PC-9 (cell line): ENCODE measurements at regions not wholly inside any gene's neighbourhood (a gene's known extent, or its start where the extent isn't known, plus 50 kb on each side); places are given as distances from the start of the nearest gene placed in this dataset.

Experiments
- BruUV-seq: library from RNA; stranded (reverse); fragments of 400-500 nt; replicated peaks from 2 replicates; lab custom pipeline; 2021; lab: Mats Ljungman, UMichigan
- CTCF ChIA-PET: fragments of 300-600 bp; sonication (Branson Sonifier 250); formaldehyde crosslinking; loops from one replicate; lab custom pipeline; 2022; ENCODE audit warnings: antibody characterized with exemption; lab: Charles Lee
- POLR2A ChIA-PET: fragments of 300-600 bp; sonication (Branson Sonifier 250); formaldehyde crosslinking; loops from one replicate; lab custom pipeline; 2022; ENCODE audit warnings: antibody characterized with exemption; ENCODE audit not compliant: unreplicated experiment; lab: Charles Lee
- DNase-seq, 2 experiments: peaks; one replicate each; pipeline versions ENCODE4 v3.0.0 to v3.0.0-alpha.2; 2015 to 2022; ENCODE audit warnings: mixed read lengths in 1 of 2
- H2AFZ ChIP-seq: fragments of 200-600 bp; sonication (generic); 2 replicates; pipeline ENCODE4 v1.8.1; 2017; ENCODE audit warnings: antibody characterized with exemption
- H3F3A ChIP-seq: fragments of 200-600 bp; sonication (generic); 2 replicates; pipeline ENCODE4 v1.8.1; 2017; ENCODE audit warnings: antibody characterized with exemption, mild to moderate bottlenecking, low read depth; ENCODE audit not compliant: insufficient read depth
- H3K27ac ChIP-seq: fragments of 200-600 bp; sonication (generic); 2 replicates; pipeline ENCODE4 v1.6.1; 2016; ENCODE audit warnings: mixed run types
- H3K27me3 ChIP-seq: fragments of 200-600 bp; sonication (generic); 2 replicates; pipeline ENCODE4 v1.6.1; 2016; ENCODE audit warnings: low read depth, mixed run types; ENCODE audit not compliant: insufficient read depth
- H3K36me3 ChIP-seq: fragments of 200-600 bp; sonication (generic); 2 replicates; pipeline ENCODE4 v1.6.1; 2016; ENCODE audit warnings: low read depth, mixed run types
- H3K4me1 ChIP-seq: fragments of 200-600 bp; sonication (generic); replicated peaks from 2 replicates; pipeline ENCODE4 v1.6.1; 2016; ENCODE audit warnings: mixed run types; ENCODE audit not compliant: insufficient read depth
- H3K4me2 ChIP-seq: fragments of 200-600 bp; sonication (generic); 2 replicates; pipeline ENCODE4 v1.6.1; 2017; ENCODE audit warnings: mixed run types
- H3K4me3 ChIP-seq: fragments of 200-600 bp; sonication (generic); 2 replicates; pipeline ENCODE4 v1.6.1; 2016; ENCODE audit warnings: mixed run types
- H3K79me2 ChIP-seq: fragments of 200-600 bp; sonication (generic); 2 replicates; pipeline ENCODE4 v1.6.1; 2017; ENCODE audit warnings: low read depth, mixed run types
- H3K9me2 ChIP-seq: fragments of 200-600 bp; sonication (generic); 2 replicates; pipeline ENCODE4 v1.8.1; 2017; ENCODE audit warnings: mild to moderate bottlenecking; ENCODE audit not compliant: insufficient read depth
- H3K9me3 ChIP-seq: fragments of 200-600 bp; sonication (generic); 2 replicates; pipeline ENCODE4 v1.8.1; 2016; ENCODE audit warnings: low read depth; ENCODE audit not compliant: insufficient read depth
- H4K20me1 ChIP-seq: fragments of 200-600 bp; sonication (generic); 2 replicates; pipeline ENCODE4 v1.8.1; 2017; ENCODE audit not compliant: insufficient read depth
- CTCF ChIP-seq: fragments of 200-600 bp; sonication (generic); conservative IDR thresholded peaks from 2 replicates; pipeline ENCODE4 v1.6.1; 2017; ENCODE audit warnings: mixed run types, antibody characterized with exemption, mild to moderate bottlenecking, moderate library complexity
- EZH2 ChIP-seq: fragments of 200-600 bp; sonication (generic); IDR thresholded peaks from 2 replicates; pipeline ENCODE4 v1.8.0; 2017; ENCODE audit warnings: antibody characterized with exemption, low read depth
- intact Hi-C: fragments of 100-400 bp; cut with micrococcal nuclease; formaldehyde crosslinking; loops from one replicate; pipeline ENCODE4 v1.10.0; 2022; ENCODE audit not compliant: unreplicated experiment

DNA sequence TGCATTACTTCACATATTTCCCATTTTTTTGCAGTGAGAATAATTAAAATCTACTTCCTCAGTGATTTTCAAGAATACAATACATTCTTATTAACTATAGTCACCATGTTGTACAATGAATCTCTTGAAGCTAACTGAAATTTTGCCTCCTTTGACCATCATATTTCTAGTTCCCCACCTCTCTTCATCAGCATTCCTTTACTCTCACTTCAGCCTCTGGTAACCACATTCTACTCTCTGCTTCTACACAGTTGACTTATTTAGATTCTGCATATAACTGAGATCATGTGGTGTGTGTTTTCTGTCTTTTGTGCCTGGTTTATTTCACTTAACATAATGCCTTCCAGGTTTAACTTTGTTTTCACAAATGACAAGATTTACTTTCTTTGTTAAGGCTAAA is 304.4 kb upstream of the LYPLAL1 start:
- ChIA-PET POLR2A (no interaction called here), CTCF (no interaction called here)
- no peak for TF ChIP-seq EZH2
- no peak for TF ChIP-seq CTCF
- DNase-seq, result no peak
- no TSS peak for BruUV-seq
- Histone ChIP-seq H3K27ac (no peak overlapping the region), H3K4me2 (no peak overlapping the region), H3K4me3 (no peak overlapping the region), H3K79me2 (no peaks in the 10 kb centered on the region), H3K4me1 (peaks cover 8% of the 10 kb centered on the region; the same call in 1 of the 2 replicates), H3F3A (no peaks in the 10 kb centered on the region), H3K27me3 (no peaks in the 10 kb centered on the region), H3K36me3 (no peaks in the 10 kb centered on the region), H2AFZ (no peak overlapping the region), H4K20me1 (no peaks in the 10 kb centered on the region), H3K9me2 (no peaks in the 10 kb centered on the region), H3K9me3 (peaks cover 3% of the 10 kb centered on the region; the same call in 1 of the 2 replicates)
- intact Hi-C loops, result no loop called here

GRCh38 chr1:218872026-218872425 is 301.7 kb upstream of the LYPLAL1 start:
- CTCF ChIA-PET, result no interaction called here
- H3K36me3 ChIP-seq, result no peaks in the 10 kb centered on the region
- no peaks in the 10 kb centered on the region for H3F3A ChIP-seq
- no peaks in the 10 kb centered on the region; the same call in 1 of the 2 replicates for H3K9me3 ChIP-seq
- no peaks in the 10 kb centered on the region for H3K9me2 ChIP-seq
- intact Hi-C loops, result loop anchor here (1.0 to 10.0 kb wide), 2 partner anchors 12 to 537 kb away; no protein-coding TSS in a partner anchor
- no peak overlapping the region for H3K4me2 ChIP-seq
- no peak for DNase-seq
- H3K27ac ChIP-seq, result no peak overlapping the region
- no peak for TF ChIP-seq CTCF
- no peak for TF ChIP-seq EZH2
- POLR2A ChIA-PET, result no interaction called here
- no peaks in the 10 kb centered on the region for H4K20me1 ChIP-seq
- no peak overlapping the region for H3K4me3 ChIP-seq
- H3K79me2 ChIP-seq, result no peaks in the 10 kb centered on the region
- no peaks in the 10 kb centered on the region for H3K27me3 ChIP-seq
- no TSS peak for BruUV-seq
- H2AFZ ChIP-seq, result no peak overlapping the region
- H3K4me1 ChIP-seq, result peaks cover 14% of the 10 kb centered on the region; the same call in 1 of the 2 replicates

DNA sequence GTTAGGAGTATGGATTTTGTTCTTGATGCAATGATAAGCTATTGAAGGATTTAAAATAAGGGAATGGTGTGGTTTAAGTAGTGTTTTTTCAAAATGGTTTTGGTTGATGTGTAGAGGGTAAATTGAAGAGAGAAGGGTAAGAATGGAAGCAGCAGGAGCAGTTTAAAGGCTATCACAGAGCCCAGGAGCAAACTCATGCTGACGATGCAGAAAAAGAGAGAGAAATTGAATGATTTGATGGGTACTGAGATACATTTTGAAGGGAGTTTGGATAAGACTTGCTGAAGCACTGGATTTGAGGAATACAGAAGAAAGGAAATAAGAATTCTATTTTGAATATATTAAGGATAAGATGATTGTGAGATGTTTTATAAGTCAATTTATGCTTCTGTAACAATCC is 300.8 kb upstream of the LYPLAL1 start:
- H3K4me2 ChIP-seq, result no peak overlapping the region
- H4K20me1 ChIP-seq, result no peaks in the 10 kb centered on the region
- no TSS peak for BruUV-seq
- no peak for DNase-seq
- H3K79me2 ChIP-seq, result no peaks in the 10 kb centered on the region
- intact Hi-C loops, result loop anchor here (1.0 to 10.0 kb wide), 2 partner anchors 13 to 538 kb away; no protein-coding TSS in a partner anchor
- POLR2A ChIA-PET, result no interaction called here
- no peaks in the 10 kb centered on the region for H3F3A ChIP-seq
- no peaks in the 10 kb centered on the region for H3K9me2 ChIP-seq
- H3K36me3 ChIP-seq, result no peaks in the 10 kb centered on the region
- peaks cover 14% of the 10 kb centered on the region; the same call in 1 of the 2 replicates for H3K4me1 ChIP-seq
- no peak overlapping the region; the same call in 1 of the 2 replicates for H2AFZ ChIP-seq
- H3K27me3 ChIP-seq, result no peaks in the 10 kb centered on the region
- H3K9me3 ChIP-seq, result peaks cover 7% of the 10 kb centered on the region; the same call in 1 of the 2 replicates
- no peak overlapping the region for H3K4me3 ChIP-seq
- TF ChIP-seq CTCF, result no peak
- no peak for TF ChIP-seq EZH2
- H3K27ac ChIP-seq, result no peak overlapping the region
- CTCF ChIA-PET, result no interaction called here
